ENCODE measurements at regions not wholly inside any gene's neighbourhood (a gene's known extent, or its start where the extent isn't known, plus 50 kb on each side); places are given as distances from the start of the nearest gene placed in this dataset.
A peak's percentile ranks its signal among the peaks of the same experiment; 100 is the strongest.

GRCh38 chr4:169811476-169811875 lies 53.7 kb upstream of the HPF1 start:
- no peak for DNase-seq (ENCODE audit: low spot score)
- FAIRE-seq, result no peak

GRCh38 chr4:169810325-169811323 lies 52.9 kb upstream of the HPF1 start:
- peak; percentile 65 for DNase-seq (ENCODE audit: low spot score)
- FAIRE-seq, result no peak

GRCh38 chr4:169807934-169808509 lies 50.3 kb upstream of the HPF1 start:
- FAIRE-seq (no peak), DNase-seq (ENCODE audit: low spot score) (no peak)
